ENCODE measurements at regions not wholly inside any gene's neighbourhood (a gene's known extent, or its start where the extent isn't known, plus 50 kb on each side); places are given as distances from the start of the nearest gene placed in this dataset.
"Not testable (repeated sequence)": the region's sequence is repeated elsewhere in the genome, so short reads cannot be mapped to it uniquely, and the experiment has no call there.

- TF ChIP-seq CTCF, EZH2phosphoT487, EZH2 (IDR thresholded peaks at IDR 0.05): not testable (repeated sequence)
Measured at GRCh38 chr1:232313876-232314275, 316.1 kb downstream of the SIPA1L2 start.
